SKM-1 (cell line): ENCODE measurements at regions not wholly inside any gene's neighbourhood (a gene's known extent, or its start where the extent isn't known, plus 50 kb on each side); places are given as distances from the start of the nearest gene placed in this dataset.

Experiments used
- DNase-seq: peaks from one replicate; lab custom pipeline; 2025; ENCODE audit not compliant: unreplicated experiment; lab: John Stamatoyannopoulos, UW

DNA sequence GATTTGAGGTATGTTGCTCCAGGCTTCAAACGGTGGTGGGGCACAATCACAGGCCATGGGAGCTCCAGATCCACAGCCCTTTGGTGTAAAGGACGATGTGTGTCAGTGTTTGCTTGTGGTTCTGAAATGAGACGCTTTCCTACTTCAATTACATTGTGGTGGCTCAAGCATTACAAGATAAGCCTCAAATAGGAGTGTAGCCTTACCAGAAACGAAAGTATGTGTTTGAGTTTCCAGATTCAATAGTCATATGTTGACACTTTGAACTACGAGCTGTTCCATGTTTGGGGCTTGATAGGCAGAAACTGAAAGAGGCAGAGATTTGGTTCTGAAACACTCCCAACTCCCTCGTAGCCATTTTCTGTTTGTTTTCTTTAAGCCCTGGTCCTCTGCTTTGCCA, 187.1 kb downstream of the MYLK4 start:
- no peak for DNase-seq

DNA sequence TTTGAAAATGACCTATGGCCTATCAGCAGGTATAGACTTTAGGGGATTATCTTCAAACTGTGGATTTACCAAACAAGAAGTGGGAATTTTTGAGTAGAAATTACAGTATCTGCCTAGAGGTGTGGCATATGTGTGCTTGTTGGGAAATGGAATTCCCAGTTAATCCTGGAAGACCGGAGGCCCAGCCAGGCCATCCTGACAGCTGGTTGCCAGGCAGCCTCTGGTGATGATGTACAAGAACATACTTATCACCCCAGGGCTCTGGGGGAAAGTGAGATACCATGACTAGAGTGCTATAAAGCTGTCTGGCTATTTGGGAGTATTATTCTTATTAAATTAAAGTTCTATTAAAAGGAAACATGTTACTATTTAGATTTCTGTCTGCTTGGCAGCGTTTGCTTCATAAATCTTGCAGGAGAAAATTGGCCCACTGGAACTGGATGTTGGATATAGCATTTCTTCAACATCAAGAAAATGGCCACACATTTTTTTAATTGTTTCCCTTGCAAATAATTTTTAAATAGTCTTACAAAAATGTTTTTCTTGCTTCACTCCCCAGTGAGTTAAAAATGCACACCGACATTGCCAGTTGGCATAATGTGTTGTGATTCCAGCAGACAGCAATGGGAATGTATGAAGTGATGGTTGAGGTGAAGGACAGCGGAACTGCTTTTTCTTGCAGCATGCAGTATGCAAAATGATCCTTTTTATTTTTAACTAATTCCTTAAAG, 187.8 kb downstream of the MYLK4 start:
- no peak for DNase-seq

DNA sequence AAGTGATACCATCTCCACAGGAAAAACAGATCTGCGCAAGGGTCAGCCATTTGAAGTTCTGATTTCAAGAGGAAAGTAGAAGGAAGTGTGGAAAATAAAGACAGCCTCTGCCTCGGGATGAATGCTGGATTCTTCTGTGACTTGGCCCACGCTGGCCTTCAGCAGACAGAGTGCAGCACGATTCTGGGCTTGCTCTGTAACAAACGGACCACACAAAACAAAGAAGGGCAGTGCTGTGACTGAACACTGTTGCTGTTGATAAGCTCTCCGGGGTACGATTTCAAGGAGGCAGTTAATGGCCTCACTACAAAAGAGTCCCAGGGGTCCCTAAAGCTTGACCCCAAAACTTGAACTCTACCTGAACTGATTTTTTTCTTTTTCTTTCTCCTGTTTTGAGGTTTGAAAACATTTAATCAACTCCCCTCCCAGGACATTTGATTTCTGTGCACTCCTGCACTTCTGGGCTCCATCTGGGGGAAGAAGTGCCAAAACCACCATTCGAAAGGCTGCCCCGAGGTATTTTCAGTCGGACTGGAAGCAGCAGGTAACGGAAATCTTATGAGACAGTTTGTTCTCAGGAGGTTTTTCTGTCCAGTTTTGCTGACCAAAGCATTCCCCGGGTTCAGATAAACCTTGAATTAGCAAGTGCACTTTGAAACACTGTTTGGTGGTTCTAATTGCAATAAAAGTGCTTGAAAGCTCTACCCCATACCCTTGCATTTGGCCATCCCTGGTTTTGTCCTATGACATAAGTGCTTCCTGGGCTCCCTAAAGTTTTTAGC, 189.6 kb downstream of the MYLK4 start:
- no peak for DNase-seq

DNA sequence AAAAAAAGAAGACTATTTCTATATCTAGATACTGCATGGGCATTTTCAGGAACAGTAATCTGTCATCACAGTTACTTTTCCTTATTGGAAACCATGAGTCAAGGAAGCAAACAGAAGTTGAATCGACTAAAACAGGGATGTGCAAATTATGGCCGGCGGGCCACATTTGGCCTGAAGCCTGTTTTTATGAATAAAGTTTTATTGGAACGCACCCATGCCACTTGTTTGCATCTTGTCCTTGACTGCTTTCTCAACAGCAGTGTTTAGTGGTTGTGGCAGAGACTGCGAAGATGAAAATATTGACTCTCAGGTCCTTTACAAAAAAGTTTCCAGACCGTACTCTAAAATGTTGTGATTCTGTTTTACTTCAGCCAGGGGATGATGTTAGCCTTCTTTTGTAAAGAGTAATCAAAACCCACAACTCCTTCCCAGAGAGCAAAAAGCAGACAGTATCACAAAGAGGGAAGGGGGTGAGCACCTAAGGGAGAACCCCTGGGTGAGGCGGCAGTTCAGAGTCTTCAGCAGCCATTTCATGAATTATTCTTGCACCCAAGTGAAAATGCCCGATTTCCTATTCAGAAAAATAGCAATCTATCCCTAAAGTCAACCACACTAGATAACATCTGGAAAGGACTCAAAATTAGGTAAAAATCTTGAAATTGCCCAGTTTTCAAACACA, 190.4 kb downstream of the MYLK4 start:
- DNase-seq, result no peak

DNA sequence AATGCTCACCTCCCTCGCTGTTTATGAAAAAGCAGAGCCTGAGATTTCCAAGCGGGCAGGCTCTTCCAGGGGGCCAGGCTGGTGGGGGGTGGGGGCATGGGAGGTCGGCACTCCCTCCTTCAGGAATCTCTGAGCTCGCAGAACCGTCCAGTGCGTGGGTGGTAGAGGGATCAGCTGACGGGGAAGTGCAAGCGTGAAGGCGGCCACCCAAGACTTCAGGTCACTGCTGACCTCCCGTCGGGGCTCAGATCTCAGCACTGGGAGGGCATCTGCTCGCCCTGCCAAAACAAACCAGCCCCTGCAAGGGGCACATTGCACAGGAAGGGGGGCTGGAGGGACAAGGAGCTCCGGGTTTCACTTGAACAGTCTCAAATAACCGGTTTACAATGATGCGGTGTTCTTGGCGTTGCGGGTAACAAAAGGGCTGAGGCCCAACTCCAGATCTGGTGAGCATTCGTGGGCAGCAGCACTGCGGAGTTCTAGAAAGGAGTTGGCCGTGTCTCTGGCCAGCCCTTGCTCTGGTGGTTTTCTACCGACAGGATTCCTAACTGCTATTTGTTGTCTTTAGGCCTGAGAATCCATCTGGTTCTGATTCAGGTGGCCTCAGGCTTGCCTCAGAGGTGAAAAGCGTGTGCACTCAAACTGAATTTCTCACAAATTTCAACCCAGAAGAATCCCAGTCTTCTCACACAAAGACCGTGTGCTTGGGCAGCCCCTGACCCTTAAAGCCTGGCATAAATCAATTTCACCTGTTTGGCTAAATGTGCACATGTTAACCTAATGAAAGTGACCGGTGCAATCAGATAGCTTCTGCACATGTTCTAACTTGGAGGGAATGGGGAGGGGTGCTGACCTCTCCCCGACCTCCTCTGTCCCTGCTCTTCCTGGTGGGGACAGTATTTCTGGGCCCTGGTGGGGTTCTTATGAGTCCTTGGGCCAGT, 191.6 kb downstream of the MYLK4 start:
- DNase-seq, result no peak

DNA sequence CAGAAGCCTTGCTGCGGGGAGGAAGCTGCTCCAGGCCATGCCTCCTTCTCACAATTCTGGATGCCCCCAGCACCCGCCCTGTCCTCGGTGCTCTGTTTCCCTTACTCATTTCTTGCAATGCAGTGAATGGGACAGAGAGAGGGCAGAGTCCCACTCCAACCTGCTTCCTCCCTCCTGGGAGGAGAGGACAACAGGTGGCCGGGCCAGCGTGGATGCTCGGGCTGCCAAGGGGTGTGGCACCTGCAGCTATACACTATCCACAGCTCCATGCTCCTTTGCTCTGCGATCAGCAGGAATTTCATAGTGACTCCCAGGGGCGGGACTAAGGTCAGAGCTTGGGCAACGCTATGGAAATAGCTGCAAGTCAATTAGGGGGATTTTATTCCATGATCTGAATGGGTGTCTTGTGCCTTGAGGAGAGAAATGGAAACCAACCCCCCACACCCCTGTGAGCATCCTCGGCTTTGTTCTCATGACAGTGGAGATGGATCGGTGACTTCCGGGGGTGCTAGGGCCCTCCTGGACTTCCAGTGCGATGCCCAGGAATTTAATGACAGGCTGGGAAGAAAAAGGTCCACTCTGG, 192.5 kb downstream of the MYLK4 start:
- no peak for DNase-seq

DNA sequence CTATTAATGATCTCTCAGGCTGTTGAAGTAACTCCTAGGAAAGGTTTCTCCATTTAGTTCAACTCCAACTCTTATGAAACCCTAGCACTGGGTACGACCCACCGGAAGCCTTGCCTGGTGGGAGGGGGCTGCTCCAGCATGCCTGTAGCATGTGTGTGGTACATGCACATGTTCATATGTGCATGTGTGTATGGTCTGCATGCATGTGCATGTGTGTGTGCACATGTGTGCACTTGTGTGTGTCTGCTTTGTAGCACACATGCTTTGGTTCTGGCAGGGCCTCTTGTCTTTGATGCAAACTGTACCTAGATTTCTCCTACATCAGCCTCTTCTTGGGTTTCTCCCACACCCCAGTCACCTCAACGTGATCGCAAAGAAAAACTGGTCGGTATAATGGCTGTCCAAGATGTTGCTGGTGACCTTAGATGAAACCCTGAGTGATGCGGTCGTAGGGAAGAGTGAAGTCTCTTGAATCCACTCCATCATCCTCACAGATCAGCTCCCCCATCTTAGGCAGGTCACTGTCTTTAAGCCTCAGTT, 193.5 kb downstream of the MYLK4 start:
- DNase-seq, result no peak

DNA sequence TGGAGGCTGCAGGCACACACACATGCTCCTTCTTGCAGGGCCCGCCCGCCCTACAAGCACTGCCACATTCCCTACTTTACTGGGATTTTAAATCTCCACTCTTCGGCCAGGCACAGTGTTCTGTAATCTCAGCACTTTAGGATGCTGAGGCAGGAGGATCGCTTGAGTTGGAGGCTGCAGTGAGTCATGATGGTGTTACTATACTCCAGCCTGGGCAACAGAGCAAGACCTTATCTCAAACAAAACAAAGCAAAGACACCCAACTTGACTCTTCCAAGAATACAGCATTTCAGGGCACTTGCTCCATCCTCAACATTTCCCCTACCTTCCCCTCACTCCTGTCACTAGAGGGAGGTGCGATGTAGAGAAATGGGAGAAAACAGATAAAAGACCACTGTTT, 194.0 kb downstream of the MYLK4 start:
- no peak for DNase-seq

DNA sequence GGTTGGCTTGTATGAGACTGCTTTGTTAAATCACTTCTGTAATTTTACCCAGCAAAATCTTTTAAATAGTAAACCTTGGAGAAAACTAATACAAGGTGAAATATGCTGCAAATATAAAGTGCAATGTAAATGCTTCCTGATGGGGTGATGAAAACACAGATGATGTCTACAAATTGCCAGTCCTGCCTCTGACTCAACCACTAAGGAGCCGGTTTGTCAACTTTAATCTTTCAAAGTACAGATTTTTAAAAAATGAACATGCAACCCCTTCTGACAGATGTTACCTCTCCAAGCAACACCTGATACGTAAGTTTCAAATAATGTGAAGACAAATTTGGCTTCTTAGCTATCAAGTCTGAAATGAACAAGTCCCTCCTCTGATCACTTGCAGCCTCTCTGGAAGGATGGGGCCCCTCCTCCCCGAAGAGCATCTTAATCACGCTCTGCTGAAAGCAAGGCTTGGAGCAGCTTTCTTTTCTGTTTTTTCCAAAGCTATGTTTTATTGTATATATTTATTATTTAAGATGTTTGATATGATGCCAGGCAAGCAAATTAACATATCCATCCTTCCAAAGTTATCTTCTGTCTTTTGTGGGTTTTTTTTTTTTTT, 196.0 kb downstream of the MYLK4 start:
- DNase-seq, result no peak

DNA sequence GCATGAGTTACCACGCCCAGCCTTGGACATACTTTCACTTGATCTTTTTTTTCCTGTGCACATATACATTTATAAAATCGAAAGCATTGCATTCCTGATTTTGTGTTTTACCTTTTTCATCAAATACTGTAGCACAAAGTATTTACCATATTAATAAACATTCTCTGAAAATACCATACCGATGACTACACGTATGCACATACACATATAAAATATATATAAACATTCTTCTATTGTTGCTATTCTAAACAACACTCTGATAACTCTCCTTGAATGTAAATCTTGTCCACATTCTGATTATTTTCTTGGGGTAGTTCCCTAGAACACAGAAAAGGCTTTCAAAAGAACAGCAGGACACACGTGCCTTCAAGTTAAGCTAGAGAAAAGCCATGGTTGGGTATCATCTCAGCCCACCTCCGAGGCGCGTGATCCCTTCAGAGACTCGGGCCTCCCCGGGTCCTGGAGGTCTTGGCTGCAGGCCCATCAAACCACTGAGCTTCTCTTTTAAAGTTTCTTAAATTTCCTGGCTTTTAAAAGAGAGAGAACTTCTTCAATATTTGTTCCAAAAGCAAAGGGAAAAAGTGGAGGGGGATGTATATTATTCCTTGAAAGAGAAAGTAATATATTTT, 198.1 kb downstream of the MYLK4 start:
- DNase-seq, result no peak

DNA sequence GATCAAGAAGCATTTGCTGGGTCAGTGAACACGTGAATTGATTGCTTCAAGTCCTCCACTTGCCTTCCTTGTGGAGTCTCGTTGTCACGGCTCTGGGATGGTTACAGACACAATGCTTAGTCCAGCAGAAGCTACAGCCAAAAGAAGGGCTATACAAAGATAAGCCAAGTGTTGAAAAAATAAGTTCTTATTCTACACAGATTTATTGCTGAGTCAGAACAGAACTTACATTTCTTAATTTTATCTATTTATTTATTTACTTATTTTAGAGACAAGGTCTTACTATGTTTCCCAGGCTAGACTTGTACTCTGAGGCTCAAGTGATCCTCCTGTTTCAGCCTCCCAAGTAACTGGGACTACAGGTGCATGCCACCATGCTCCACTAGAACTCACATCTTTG, 199.0 kb downstream of the MYLK4 start:
- DNase-seq, result no peak

DNA sequence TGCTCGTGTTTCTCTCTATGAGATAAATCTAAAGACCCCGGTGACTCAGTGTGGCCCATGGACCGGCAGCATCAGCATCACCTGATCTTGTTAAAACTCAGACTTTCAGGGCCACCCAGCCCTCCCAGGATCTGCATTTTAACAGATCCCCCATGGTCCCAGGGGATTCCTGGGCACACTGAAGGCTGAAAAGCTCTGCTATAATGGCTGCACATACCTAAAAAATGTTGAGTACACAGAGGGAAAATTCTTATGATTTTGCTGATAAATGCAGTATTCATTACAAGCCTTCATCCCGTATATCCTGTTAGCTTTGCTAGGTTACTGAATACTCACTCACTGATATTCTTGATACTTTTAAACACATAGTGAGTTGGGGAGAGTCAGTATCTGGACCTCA, 200.5 kb downstream of the MYLK4 start:
- DNase-seq, result no peak

DNA sequence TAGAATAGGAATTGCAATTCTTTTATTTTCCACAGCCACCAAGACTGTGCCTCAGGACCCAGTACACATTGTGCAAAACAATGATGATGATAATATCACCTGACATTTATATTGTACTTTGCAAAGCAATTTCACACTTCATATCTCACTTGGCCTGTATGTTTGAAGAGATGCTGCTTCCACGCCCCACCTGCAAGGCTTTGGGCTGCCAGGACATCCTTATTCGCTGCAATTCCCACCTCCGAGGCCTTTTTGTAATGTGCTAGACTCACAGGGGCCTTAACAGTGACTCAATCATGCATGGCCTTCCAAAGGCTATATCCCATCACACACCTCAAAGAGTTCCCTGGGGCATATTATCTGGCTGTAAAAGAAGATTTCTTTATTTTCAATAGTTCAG, 200.9 kb downstream of the MYLK4 start:
- no peak for DNase-seq

DNA sequence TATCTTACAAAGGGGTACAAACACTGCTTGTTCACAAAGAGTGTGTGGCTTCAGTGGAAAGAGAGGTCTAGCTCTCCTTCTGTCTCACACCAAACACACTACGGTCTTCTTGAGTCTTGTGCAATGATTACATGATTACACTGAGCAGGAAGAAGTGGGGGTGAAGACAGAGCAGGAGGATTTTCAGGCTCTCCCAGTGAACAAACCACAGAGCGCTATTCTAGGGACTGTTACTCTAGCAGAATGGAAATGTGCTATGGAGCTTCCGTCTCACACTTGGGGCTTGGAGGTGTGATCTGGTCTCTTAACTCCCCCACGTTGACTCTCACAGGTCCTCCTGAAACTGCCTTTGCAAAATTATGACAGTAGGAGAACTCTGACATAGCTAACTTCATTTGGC, 203.4 kb downstream of the MYLK4 start:
- peak; percentile 90 for DNase-seq

DNA sequence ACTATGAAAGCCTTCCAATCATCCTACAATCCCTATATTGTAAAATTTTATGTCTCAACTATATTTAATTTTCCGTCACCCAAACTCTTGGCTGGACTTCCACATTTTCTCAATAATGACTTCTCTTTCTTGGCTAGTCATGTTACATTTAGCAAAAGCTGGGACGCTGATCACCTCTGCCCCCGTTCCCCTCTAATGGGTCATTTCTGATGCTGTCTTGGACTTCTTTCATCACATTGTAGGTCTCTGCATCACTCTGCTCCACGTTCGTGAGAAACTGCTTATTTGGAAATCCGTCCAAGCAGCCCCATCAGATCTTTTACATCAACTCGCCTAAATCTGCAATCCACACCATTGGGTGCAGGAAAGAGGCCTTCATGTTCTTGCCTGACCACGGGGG, 203.8 kb downstream of the MYLK4 start:
- peak; percentile 72 for DNase-seq

DNA sequence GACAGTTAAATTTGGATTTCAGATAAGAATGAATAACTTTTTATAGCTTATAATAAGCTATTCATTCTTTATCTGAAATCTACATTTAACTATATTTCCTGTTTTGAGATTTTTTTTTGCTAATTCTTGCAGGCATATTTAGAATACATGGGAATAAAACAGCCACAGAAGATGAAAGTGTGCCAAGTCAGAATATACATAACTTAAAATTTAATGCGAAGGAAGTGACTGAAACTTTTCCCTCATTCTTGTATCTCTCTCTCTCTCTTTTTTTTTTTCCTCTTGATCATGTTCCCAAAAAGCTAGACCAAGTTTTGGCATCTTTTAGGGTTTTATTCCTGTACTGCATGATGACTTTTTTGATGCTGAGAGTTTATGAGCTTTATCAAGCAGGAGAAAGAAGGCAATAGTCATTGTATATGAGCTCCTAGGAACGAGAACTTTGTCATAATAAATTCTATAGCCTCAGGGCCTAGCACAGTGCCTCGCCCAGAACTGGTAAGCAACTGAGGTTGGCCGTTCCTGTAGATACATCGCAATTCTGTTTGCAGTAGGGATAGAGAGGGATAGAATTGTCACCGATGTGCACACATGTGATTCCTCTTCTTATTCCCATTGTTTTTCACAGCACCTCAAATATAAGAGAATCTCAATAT, 205.2 kb downstream of the MYLK4 start:
- DNase-seq, result no peak

DNA sequence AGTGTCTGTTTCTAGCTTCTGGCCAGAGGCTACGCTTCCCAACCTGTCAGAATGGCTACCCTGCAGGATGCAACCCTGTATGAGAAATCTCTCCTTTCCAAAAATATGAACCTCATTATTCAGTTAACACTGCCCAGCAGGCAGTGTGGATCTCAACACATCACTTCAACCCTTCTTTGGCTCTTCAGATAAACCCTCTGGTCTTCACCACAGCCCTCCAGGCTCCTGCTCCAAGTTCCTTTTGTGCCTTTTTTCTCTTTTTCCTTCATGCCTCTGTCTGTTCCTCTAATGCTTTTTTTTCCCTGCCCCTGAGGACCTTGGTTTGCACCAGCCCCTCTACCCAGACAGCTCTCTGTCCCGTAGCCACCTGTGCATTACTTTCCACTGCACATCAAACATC, 207.4 kb downstream of the MYLK4 start:
- DNase-seq, result no peak

DNA sequence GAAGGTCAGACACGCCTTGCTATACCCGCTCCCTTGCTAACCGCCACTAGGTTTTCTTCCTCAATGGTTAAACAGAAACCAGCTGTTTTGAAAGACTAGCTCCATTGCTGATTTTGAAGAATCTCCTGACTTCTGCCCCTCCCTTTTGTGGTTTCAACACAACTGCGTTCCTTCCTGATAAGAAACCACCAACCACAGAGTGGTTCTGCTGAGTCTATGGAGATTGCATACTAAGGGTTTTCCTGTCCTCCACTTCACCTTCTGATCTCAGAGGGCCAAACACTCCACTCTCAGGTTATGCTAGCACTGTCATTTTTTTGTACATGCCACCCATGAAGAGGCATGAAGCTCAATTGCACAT, 207.9 kb downstream of the MYLK4 start:
- DNase-seq, result peak; percentile 99
